ENCODE measurements at regions not wholly inside any gene's neighbourhood (a gene's known extent, or its start where the extent isn't known, plus 50 kb on each side); places are given as distances from the start of the nearest gene placed in this dataset.
A peak's percentile ranks its signal among the peaks of the same experiment; 100 is the strongest.
"Not testable (repeated sequence)": the region's sequence is repeated elsewhere in the genome, so short reads cannot be mapped to it uniquely, and the experiment has no call there.

DNA sequence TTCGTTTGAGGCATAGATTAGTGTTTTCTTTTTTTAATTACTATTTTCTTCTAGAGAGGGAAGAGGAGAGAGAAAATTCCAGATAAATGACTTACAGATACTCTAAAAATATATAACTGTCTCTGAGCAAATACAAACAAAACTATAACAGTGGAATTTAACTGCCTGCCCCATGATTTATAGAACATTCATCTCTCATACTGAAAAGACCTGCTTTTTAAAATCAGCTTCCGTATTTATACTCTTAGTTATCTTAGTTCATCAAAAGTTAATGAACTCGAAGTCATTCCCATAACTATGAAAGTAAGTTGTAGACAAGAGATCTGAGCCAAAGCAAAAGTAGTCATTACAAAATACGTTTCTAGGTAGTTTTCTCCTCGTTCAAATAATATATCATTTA lies 123.8 kb upstream of the DMRT1 start:
- no peak for DNase-seq

DNA sequence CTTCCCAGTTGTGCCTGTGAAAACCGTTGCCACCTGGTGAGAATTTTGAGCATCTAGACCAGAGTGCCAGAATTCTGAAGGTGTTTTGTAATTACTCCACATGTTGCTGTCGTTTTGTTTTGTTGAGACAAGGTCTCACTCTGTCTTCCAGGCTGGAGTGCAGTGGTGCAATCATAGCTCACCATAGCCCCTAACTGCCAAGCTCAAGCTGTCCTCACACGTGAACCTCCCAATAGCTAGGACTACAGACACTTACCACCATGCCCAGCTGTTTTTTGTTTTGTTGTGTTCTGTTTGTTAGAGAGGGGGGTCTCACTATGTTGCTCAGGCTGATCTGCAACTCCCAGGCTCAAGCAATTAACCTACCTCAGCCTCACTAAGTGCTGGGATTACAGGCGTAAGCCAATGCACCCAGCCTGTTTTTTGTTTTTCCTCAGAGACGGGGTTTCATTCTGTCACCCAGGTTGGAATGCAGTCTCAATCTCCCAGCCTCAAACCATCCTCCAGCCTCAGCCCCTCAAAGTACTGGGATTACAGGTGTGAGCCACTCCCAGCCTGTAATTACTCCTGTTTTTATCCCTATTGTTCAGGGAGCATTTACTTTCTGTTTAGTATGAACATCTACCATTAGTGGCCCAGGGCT lies 121.1 kb upstream of the DMRT1 start:
- no peak for DNase-seq

DNA sequence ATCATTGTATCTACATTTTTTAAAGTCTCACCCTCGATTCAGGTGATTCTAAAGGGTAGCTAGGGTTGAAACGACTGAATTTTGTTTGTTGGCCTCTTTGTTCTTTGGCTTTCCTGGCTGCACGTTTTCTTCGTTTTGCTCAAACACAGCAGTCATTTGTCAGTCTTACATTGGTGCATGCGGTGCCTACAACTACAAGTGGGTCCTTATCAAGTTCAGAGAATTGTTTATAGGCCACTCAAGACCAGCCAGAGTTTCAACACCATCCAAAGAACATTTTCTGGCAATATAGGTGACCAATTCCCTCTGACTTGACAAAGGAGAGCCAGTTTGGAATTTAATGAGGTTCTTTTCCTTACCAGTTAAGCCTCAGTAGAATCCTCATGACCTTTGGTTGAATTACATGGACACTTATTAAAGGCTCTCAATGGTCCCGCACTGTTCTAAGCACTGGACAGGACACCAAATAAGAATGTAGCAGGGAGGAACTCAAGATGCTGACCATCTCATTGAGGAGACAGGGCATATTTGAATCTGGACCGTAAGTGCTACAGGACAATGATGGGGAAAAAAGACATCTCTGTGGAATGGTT lies 119.0 kb upstream of the DMRT1 start:
- no peak for DNase-seq

DNA sequence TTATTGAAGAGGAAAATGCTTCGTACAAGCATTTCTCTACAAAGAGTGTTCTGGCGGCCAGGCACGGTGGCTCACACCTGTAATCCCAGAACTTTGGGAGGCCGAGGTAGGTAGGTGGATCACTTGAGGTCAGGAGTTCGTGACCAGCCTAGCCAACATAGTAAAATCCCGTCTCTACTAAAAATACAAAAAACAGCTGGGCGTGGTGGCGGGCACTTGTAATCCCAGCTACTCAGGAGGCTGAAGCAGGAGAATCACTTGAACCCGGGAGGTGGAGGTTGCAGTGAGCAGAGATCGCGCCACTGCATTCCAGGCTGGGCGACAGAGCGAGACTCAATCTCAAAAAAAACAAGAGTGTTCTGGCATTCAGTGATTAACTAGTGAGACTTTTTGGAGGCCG lies 117.0 kb upstream of the DMRT1 start:
- DNase-seq: not testable (repeated sequence)

DNA sequence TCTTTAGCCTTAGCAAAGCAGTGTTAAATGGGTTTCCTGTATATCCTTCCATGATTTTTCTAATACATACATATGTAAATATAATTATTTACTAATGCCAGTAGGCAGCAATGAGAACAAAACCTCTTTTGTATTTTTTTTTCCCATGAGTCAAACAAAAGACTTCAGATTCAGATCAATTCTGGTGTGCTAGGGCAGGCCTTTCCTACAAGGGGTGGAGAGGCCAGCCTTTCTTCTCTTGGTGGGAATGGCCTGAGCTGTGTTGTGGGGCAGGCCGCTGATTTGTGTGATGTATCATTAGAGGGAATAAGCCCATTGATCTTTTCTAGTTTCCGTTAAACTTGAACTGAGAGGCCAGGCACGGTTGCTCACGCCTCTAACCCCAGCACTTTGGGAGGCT lies 115.5 kb upstream of the DMRT1 start:
- no peak for DNase-seq

DNA sequence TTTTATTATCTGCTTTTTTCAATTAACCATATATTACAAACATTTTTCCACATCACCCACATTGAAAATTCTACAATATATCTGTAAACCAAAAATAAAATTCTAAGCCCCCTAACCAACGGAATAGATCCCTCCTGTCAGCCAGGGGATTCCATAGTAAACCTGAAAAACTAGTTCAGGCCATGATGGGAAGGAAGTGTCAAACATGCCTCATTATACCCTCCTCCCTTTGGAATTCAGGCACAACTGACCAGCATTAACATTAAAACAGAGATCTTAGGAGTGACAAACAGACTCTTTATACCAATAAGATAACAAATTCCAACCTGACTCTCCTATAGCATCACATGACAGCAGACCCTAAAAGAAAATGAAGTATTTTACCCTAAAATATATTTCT lies 113.7 kb upstream of the DMRT1 start:
- peak; percentile 2 for DNase-seq

DNA sequence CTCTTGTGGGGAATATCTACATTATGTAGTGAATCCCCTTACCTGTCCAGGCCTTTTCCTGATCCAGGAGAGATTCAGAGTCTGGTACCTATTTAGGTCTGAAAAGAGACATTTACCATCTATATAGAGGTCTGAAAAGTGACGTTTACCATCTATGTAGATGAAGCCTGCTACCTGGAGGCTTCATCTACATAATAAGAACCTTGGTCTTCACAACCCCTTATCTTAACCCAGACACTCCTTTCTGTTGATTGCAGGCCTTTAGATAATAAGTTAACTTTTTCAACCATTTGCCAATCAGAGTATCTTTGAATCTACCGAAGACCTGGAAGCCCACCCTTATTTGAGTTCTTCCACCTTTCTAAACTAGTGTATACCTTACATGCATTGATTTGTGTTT lies 113.0 kb upstream of the DMRT1 start:
- DNase-seq: no peak

DNA sequence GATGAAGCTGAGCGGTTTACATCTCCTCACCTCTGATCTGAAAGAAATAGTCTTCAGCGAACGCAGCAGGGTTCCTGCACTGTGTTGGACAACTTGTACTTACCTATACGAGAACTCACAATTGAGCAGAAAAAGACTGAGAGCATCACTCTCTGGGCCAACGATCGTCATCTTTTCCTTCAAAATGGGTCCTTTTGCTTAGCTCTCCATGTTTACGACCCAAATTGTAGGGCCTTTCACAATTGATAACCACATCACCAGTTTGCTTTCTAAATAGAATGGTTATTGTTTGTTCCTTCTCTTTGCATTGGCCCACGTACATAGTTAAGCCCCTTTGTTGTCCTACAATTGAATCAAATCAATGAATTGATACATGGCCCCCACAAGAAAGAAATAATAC lies 110.0 kb upstream of the DMRT1 start:
- DNase-seq: no peak

DNA sequence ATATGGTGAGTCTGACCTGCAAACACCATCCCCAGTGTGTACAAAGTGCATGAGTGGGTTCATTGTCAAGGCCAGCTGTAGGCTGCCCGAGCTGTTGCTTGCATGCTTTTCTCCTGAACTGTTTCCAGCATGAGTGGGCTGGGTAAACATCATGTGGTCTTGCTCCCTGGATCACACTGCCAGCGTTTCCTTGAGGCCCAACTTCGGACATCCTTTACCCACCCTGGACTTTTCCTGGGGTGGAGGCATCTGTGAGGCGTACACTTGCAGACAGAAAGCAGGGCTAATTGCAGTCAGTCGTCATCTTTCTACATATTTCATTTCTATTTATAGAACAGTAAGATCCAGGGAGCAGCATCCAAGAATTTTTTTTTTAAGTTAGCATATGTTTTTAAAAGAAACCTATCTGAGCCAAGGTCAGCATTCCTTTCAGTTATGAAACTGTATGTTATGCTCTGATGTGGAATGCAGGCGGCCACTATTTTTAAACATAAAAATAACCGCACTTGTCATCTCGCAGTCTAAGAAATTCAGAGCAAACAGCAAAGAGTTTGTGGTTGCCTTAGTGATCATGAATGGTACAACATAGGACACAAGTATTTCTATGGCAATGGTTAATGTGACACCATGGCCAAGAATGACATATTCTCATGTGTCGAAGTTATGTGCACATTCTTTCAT lies 106.5 kb upstream of the DMRT1 start:
- DNase-seq: no peak

DNA sequence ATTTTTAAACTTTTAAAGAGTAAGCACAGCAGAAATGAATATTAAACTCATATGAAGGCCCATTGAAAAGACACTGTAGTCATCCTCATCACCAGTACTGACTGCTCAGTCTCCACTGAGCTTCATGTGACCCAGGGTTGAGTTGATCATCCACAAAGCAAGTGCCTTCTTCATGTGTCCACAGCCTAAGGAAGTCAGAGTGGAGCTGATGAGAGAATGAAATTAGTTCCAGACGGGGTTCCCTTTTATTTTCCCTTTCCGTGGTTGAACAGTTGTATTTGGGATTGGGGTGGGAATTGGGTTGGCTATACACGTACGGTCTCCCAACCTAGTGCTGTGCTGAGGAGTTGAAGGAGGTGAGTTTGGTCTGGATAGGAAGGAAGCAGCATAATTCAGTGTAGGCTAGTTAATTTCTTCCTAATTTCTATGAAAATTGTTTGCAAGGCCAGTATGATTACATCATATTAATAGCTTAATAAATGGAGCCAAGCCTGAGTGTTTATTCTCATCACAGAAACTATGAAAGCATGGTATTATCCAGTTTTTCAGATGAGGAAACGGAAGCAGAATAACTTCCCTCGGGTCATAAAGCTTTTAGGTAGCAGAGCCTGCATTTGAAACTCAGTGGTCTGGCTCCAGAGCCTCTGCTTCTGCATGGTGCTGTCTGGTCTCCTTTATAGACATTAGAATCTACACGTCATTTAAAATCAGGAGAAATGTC lies 103.9 kb upstream of the DMRT1 start:
- no peak for DNase-seq

DNA sequence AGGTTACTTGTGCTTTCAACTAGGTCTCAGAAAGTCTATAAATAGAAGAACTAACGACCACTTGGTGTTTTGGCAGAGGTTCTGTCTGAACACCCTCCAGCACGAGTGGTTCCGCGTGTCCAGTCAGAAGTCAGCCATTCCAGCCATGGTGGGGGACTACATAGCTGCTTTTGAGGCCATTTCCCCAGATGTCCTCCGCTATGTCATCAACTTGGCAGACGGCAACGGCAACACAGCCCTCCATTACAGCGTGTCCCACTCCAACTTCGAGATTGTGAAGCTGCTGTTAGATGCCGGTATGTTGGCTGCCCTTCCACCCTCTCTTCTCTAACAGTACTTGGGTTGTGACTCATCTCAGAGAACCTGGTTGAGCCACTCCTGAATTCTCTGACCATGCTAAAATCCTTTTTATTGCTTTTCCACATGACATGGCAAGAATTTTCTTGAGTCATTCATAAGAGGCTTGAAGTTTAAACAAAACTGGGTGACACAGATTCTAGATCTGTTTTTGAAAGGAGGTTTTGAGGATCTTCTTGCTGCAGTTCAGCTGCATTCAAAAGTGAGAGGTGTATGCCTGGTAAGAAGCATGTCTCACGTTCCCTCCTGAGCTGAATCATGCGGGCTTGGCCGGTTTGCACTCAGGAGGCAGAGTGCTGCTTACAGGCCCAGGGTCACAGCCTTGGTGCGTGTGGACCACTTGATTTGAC lies 103.1 kb upstream of the DMRT1 start:
- DNase-seq: peak; percentile 50

DNA sequence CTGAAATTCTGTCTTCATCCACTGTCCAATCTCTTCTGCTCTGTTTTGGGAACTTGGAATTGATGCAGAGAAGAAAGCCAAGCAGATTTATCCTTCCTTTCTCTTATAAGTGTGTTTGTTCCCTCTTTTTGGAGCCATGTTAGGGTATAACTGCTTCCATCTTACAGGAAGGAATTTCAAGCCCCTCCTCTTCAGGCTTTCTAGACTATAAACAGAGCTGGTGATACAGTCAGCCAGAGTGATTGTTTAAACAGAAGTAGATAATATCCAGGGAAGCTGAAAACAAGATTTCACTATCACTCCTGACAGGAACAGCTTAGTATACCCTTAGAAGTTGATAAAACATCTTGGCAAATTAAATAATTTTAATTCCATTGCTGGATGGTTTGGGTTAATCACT lies 102.1 kb upstream of the DMRT1 start:
- DNase-seq: no peak

DNA sequence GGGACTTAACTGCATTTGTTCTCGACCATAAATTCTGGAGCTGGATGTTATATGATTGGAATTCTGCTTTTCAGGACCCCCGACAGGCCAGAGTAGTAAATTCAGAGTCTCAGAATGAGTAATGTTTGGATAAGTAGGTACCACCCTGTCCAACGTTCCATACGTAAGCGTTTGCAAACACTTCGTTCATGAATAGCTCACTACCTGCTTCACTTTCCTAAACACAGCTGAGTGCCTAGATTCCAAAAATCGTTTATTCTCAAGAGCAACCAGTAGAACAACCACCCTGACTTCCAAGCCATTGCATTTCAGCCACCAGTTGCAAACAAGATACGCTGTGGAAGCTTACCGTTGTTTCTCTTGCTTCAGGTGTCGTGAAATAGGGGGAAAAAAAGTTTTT lies 101.3 kb upstream of the DMRT1 start:
- no peak for DNase-seq

DNA sequence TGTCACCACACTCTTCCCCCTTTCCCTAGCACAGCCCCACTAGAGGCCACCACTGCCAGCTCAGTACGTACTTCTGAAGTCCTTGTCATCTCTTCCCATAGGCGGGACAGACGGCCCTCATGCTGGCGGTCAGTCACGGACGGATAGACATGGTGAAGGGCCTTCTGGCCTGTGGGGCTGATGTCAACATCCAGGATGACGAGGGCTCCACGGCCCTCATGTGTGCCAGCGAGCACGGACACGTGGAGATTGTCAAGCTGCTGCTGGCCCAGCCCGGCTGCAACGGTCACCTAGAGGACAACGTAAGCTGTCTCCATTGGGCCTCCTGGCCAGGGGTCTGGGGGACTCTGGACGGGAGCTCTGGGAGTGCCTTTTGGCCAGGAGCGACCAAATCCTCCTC lies 99.4 kb upstream of the DMRT1 start:
- no peak for DNase-seq

DNA sequence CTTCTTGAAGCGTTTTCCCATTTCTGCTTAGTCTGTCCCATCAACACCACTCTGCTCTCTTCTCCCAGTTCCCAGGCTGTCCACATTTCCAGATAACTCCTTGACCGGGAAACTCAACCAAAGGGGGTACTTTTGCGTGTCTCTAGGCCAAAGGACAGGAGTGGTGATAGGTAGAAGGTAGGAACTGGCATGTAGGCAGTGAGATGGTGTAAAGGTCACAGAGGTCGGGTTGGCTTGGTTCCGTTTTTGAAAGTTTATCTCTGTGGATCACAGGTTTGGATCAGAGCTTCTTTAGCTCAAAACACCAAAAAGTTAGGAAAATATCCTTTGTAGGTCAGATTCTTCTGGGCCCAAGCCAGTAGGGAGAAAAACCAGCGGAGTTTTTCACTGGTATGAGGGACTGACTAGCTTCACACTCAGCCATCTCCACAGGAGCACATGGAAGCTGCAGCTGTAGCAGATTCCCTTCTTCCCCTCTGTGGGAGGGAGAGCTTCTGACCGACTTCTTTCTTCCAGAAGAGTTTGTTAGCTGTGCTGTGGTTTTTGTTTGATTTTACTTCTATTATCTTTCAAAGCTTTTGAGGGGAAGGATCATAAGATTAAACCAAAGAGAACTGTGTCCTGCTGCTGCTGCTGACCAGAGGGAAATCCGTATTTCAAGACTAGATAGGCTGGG lies 98.4 kb upstream of the DMRT1 start:
- no peak for DNase-seq

DNA sequence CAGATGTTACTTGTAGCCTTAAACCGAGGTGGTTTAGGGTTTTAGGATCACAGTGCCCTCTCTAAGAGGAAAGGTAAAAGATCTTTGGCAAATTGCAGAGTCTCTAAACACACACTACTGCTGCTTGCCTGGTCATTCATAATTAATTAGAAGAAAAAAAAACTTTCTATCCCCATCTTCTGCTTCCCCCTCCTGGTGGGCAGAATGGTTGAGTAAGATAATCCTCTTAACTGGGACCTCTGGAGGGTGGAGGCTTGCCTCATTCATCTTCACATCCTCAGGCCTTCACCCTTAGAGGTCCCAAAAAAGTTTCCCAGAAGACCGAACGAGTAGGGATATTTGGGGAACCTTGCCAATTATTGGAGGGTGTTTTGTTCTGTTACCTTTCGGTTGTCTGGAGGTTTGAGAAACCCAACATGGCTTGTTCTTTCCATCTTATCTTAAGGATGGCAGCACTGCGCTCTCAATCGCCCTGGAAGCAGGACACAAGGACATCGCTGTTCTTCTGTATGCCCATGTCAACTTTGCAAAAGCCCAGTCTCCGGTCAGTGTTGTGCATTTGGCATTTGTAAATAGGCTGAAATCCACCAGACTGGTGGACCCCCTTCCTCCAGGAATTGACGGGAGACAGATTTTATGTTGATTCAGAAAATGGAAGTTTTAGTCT lies 97.3 kb upstream of the DMRT1 start:
- DNase-seq: no peak

DNA sequence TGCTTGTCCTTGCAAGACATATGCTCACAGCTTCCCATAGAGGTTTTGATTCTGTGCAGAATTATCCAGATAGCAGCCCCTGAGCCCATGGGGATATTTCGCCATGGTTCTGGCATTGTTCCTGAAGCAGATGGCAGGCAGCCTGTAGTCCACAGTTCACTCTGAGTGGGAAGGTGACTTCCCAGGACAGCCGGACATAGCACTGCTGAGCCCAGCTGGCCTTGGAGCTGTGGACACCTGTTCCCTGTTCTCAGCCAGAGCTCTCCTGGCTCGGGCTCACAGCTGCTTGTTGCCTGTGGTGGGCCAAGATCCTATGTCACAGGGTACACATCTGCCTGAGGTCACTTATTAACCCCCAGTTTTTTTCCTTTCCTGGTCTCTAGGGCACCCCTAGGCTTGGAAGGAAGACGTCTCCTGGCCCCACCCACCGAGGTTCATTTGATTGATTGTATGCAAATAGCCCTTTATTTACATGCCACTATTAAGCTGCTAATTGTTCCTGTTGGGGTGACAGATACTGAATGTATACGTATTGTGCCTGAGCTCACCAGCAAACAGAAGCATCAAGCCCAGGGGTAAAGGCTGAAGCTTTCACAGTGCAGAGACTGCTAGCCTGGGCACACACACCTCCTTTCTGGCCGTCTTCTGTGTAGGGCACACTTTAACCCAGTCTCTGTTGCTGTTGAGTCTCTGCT lies 96.6 kb upstream of the DMRT1 start:
- no peak for DNase-seq

DNA sequence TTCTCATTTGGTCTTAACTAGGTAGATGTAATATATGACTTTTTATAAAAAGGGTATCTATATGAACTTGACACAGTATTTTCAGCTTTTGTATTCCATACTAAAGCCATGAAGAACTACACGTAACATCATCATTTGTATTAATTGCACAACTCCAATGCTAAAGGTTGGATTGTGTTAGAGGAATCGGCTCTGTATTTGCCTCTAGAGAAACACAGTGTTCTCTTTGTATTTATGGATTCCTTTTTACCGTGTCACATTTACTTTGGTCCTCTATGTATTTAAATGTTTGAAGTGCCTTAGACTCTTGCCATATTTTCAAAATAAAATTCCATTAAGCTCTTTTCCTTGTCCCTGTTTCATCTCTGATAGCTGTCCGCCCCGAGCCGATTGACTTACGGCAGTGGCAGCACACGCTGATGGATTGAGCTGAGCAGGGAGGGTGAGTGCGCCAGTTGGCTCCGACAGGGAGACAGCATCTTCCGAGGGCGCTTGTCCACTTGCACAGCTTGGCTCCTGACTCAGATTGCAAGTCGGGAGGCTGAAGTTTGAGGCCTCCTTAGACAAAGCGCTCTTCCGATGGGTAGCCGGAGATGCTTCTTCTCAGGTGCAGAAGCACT lies 95.6 kb upstream of the DMRT1 start:
- DNase-seq: no peak

DNA sequence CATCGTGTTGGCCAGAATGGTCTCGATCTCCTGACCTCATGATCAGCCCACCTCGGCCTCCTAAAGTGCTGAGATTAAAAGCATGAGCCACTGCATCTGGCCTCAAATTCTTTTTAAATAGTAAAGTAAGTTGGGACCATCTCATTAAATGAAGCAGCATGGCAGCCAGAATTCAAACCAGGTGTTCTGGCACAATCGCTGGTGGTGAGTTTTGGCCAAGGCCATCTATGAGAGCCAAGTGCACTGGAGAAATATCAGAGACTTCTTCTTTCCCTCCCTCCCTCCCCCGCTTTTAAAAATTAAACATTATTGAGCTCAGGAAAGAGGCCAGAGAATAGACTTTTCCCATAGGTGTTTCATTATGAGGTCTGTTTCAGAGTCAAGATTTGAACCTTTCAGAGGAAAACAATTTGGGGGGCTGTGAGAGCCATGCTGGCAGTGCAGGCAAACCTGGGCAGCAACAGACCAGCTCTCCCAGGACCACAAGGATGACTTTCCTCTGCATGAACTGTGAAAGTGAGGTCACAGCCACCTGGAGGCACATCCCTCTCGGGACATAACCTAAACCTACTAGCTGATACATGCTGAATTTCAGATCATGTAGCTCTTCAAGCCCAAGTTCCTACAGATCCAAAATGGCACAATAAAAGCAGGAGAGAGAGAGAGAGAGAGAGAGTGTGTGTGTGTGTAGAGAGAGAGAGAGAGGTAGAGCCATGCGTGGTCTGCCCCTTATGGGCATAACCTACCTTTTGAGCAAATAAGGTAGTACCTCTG lies 94.6 kb upstream of the DMRT1 start:
- no peak for DNase-seq

DNA sequence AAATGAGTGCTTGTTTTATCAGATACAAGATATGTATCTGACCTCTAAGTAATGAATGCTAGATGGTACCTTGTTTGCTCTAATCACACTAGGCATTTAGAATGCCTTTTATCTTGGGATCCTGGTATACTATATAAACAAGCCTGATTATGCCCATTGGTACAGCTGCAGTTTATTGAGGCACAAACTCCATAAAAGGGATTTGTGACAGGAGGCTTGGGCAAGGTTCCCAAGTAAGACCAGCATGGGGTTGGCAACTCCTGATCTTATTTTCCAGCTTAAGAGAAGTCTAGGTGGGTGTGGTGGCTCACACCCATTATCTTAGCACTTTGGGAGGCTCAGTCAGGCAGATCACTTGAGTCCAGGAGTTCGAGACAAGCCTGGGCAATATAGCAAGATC lies 93.9 kb upstream of the DMRT1 start:
- DNase-seq: no peak

Data from DMS53 (cell line).